LoVo (cell line): ENCODE measurements at regions not wholly inside any gene's neighbourhood (a gene's known extent, or its start where the extent isn't known, plus 50 kb on each side); places are given as distances from the start of the nearest gene placed in this dataset.

Experiments
- DNase-seq: peaks from one replicate; pipeline ENCODE4 v3.0.0-alpha.2; 2016; ENCODE audit warnings: low spot score

DNA sequence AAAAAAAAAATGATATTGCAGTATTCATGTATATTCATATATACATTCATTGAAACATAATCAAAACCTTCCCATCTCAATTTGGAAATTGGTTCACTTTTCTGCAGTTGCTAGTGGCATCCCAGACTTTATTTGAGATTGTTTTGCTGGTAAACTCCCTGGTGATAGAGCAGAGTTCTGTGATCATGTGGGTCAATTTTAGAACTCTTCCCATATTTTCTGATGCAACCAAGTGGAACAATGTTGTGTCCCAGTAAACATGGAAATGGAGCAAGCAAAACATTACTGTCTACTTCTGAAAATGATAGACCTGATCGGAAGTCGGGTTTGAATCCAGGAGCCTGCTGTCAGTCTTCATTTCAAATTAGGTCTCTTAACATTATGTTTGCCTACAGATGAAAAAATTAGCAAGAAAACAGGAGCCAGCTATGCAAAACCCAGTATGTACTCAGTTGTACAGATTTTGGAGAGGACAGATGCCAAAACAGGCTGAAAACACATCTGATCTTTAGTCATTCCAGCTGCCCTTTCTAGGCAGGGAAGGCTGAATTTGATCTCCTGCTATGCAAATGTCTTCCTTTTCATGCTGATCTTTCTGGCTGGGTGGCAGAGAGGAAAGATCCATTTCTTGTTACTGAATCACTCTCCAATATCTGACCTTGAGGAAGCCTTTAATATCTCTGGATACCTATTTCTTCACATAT lies 786.6 kb upstream of the SOX9 start:
- no peak for DNase-seq

DNA sequence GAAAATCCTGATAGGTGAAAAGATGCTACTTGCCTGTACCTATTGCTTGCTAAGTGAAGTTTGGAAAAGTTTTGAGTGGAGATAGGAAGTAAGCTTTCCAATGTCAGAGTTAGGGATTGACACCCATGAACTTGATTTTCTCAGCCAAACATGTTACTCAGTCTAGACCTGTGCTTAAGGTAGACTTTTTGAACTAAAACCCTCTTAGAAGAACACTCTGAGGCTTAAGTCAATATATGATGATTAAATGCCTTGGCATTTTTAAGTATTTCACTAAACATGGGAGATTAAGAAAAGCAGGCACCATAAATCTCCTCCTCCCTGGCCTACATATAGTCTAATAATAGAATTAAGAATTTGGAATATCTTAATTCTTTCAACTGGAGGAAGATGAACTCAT lies 785.6 kb upstream of the SOX9 start:
- no peak for DNase-seq

GRCh38 chr17:71337938-71338337 lies 782.9 kb upstream of the SOX9 start:
- DNase-seq, result no peak

DNA sequence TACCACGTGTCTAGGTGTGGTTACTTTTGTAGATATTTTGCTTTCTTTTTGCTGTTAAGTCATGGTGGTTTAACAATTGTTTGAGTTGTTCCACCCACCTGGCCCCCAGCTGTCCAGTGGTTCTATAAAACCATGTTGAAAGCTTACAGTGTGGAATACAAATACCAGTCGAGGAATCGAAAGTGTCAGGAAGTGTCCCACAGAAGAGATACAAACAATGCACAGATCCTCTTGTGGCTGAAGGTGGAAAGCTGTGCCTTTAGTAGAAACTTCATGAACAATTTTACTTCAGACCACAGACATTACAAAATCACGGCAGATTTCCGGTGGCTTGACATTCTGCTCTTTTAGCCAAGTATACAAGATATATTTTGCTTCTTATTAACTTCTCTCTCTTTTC lies 782.4 kb upstream of the SOX9 start:
- DNase-seq, result peak; percentile 20

GRCh38 chr17:71339206-71339605 lies 781.6 kb upstream of the SOX9 start:
- DNase-seq, result no peak

DNA sequence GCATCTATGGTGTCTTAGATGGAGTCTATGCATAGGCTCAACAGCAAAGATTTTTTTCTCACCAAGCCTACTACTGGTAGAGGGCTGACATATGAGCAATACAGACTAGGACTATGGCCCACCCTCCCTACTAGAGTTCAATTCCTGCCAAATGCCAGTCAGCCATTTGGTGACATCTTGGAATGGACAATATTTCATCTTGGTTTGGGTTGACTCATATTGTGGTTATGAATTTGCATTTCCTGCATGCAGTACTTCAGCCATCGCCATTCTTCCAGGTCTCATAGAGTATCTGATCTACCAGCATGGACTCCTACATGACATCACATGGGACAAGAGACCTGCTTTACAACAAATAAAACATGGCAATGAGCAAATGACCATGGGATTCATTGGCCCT lies 778.1 kb upstream of the SOX9 start:
- DNase-seq, result no peak

DNA sequence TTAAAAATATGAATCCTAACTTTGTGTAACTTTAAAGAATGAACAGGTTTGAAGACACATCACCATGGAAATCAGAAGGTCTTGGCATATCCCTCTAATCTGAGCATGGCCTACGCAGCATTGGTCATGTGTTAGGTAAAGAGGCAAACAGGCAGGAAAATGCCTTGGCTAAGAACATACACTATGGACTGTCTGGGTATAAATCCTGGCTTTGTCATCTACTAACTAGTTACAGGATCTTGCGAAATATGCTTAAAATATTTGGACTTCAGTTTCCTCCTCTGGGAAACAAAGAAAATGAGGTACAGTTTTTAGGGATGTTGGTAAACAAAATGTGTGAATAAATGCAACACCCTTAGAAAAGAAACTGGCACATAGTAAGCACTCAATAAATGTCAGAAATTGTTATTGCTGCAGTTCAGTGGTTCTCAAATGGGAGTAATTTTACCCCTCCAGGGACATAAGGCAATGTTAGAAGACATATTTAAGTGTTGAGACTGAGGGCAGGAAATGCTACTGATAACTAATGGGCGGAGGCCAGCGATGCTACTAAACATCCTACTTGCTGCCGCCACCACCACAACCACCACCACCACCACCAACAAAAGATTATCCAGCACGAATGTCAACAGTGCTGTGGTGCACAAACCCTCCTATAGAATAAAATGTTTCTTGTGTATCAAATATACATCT lies 770.8 kb upstream of the SOX9 start:
- no peak for DNase-seq

- DNase-seq, result no peak
Measured at GRCh38 chr17:71360301-71360700, 760.5 kb upstream of the SOX9 start.

- no peak for DNase-seq
Measured at GRCh38 chr17:71361656-71362450, 759.0 kb upstream of the SOX9 start.

DNA sequence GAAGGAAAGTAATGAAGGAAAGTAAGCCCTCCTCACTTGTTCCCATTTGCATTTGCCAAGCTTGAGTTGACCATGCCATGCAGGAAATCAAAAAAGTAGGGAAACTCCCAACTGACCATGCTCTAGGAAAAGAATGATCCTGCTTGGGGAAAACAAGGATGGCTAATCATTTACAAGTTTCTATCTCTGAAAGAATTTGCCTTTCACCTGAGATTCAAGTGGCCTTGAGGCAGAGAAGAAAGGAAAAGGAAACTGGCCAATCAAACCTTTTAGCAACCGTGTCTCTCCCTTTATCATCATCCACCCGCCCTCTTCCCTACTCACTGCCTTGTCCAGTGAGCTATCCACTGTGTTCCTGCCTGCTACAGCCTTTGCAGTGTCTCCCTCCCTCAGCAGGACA lies 757.2 kb upstream of the SOX9 start:
- DNase-seq, result no peak

GRCh38 chr17:71371809-71372208 lies 749.0 kb upstream of the SOX9 start:
- no peak for DNase-seq

DNA sequence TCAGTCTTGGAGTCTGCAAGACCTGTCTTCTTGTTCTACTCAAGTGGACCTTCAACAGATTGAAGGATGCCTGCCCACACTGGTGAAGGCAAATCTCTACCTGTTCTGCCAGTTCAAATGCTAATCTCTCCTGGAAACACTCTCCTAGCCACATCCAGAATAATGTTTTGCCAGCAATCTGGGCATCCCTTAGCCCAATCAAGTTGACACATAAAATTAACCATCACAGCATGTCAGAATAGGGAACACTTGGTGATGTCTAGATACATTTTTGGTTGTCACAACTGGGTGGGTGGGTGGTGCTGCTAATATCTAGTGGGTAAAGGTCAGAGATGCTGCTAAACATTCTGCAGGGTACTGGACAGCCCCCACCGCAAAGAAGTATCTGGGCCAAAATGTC lies 744.9 kb upstream of the SOX9 start:
- DNase-seq, result no peak

- no peak for DNase-seq
Measured at GRCh38 chr17:71376933-71377332, 743.9 kb upstream of the SOX9 start.

- DNase-seq, result no peak
Measured at GRCh38 chr17:71378036-71378435, 742.8 kb upstream of the SOX9 start.

DNA sequence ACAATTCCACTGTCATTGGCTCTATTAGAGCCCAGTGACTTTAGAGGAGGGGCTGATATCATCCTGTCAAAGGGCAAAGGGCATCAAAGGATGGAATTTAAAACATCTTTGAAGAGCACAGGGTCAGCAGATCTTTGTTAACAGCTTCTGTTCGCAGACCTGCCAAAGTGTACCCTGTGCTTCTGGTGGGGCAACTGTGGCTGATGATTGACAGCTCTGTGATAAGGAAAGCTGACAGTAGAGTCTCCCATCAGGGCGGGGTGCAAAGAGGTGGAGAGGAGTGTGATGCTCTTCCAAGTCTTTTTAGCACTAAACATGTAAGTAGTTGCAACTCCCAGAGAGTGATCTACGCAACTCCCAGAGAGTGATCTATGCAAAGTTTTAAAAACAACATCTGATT lies 742.1 kb upstream of the SOX9 start:
- no peak for DNase-seq

- no peak for DNase-seq
Measured at GRCh38 chr17:71379512-71379911, 741.3 kb upstream of the SOX9 start.

GRCh38 chr17:71380535-71380934 lies 740.3 kb upstream of the SOX9 start:
- no peak for DNase-seq

GRCh38 chr17:71380936-71381335 lies 739.9 kb upstream of the SOX9 start:
- DNase-seq, result no peak

DNA sequence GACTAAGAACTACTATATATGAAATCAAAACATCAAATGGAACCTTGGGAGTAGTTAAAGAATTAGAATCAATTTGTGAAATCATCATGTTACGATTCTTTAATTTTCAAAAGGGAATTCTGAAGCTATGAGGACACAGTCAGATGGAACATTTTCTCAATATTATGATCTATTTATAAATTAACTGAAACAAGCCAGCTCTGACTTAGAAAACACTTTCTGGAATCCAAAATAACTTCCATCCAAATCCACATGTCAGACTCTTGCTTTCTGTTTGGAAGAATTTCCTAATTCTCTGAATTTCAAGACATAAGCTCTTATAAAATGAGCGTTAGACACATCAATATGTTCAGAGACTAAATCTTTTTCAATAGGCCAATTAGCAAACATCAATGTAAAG lies 737.7 kb upstream of the SOX9 start:
- DNase-seq, result no peak

GRCh38 chr17:71387456-71387855 lies 733.4 kb upstream of the SOX9 start:
- no peak for DNase-seq

- no peak for DNase-seq
Measured at GRCh38 chr17:71392715-71393567, 727.9 kb upstream of the SOX9 start.

GRCh38 chr17:71395901-71396300 lies 724.9 kb upstream of the SOX9 start:
- no peak for DNase-seq
